ENCODE measurements at regions not wholly inside any gene's neighbourhood (a gene's known extent, or its start where the extent isn't known, plus 50 kb on each side); places are given as distances from the start of the nearest gene placed in this dataset.

- ATAC-seq (ENCODE audit: low FRiP score) (no peak), DNase-seq (ENCODE audit: low spot score) (no peak)
- TF ChIP-seq CTCF (IDR thresholded peaks at IDR 0.05): no peak
Measured at GRCh38 chr2:239710953-239711861, 310.4 kb upstream of the HDAC4 start.

GRCh38 chr2:239706367-239706766 lies 305.5 kb upstream of the HDAC4 start:
- TF ChIP-seq CTCF (IDR thresholded peaks at IDR 0.05): no peak
- ATAC-seq (ENCODE audit: low FRiP score) (peak; percentile 85), DNase-seq (ENCODE audit: low spot score) (no peak)

GRCh38 chr2:239704737-239705136 lies 303.9 kb upstream of the HDAC4 start:
- no peak for ATAC-seq (ENCODE audit: low FRiP score)
- no peak for TF ChIP-seq CTCF (IDR thresholded peaks at IDR 0.05)
- DNase-seq (ENCODE audit: low spot score): no peak

- DNase-seq (ENCODE audit: low spot score) (no peak), ATAC-seq (ENCODE audit: low FRiP score) (no peak)
- no peak for TF ChIP-seq CTCF (IDR thresholded peaks at IDR 0.05)
Measured at GRCh38 chr2:239703834-239704233, 303.0 kb upstream of the HDAC4 start.

- DNase-seq (ENCODE audit: low spot score) (no peak), ATAC-seq (ENCODE audit: low FRiP score) (no peak)
- TF ChIP-seq CTCF (IDR thresholded peaks at IDR 0.05): no peak
Measured at GRCh38 chr2:239700686-239701345, 300.0 kb upstream of the HDAC4 start.

GRCh38 chr2:239697399-239698164 lies 296.8 kb upstream of the HDAC4 start:
- DNase-seq (ENCODE audit: low spot score) (no peak), ATAC-seq (ENCODE audit: low FRiP score) (no peak)
- TF ChIP-seq CTCF (IDR thresholded peaks at IDR 0.05): no peak

All from omental fat pad (tissue), 3 donors.